ENCODE measurements at regions not wholly inside any gene's neighbourhood (a gene's known extent, or its start where the extent isn't known, plus 50 kb on each side); places are given as distances from the start of the nearest gene placed in this dataset.
"Not testable (repeated sequence)": the region's sequence is repeated elsewhere in the genome, so short reads cannot be mapped to it uniquely, and the experiment has no call there.

- no peaks in the 10 kb centered on the region for H3K4me1 ChIP-seq (ENCODE audit: insufficient read depth, poor library complexity, severe bottlenecking)
- H3K9me3 ChIP-seq (ENCODE audit: severe bottlenecking): no peaks in the 10 kb centered on the region
- H3K27me3 ChIP-seq (ENCODE audit: insufficient read depth, poor library complexity, severe bottlenecking): no peaks in the 10 kb centered on the region
- DNase-seq (ENCODE audit: low spot score) (no peak), ATAC-seq (ENCODE audit: low read depth) (no peak)
- no peak for TF ChIP-seq CTCF (IDR thresholded peaks at IDR 0.05; ENCODE audit: poor library complexity, severe bottlenecking)
- H3K4me3 ChIP-seq (ENCODE audit: severe bottlenecking): no peak overlapping the region
- no peaks in the 10 kb centered on the region for H3K36me3 ChIP-seq (ENCODE audit: low read depth)
- no peak overlapping the region for H3K27ac ChIP-seq (ENCODE audit: poor library complexity, severe bottlenecking)
Measured at GRCh38 chr15:95629503-95630168, 700.9 kb upstream of the NR2F2 start.

GRCh38 chr15:95630683-95631082, 699.8 kb upstream of the NR2F2 start:
- no peak overlapping the region for H3K27ac ChIP-seq (ENCODE audit: poor library complexity, severe bottlenecking)
- H3K4me3 ChIP-seq (ENCODE audit: severe bottlenecking): no peak overlapping the region

GRCh38 chr15:95635666-95636065, 694.8 kb upstream of the NR2F2 start:
- Histone ChIP-seq H3K4me3 (ENCODE audit: severe bottlenecking) (no peak overlapping the region), H3K27ac (ENCODE audit: poor library complexity, severe bottlenecking) (no peak overlapping the region), H3K9me3 (ENCODE audit: severe bottlenecking) (no peaks in the 10 kb centered on the region), H3K27me3 (ENCODE audit: insufficient read depth, poor library complexity, severe bottlenecking) (no peaks in the 10 kb centered on the region), H3K36me3 (ENCODE audit: low read depth) (no peaks in the 10 kb centered on the region), H3K4me1 (ENCODE audit: insufficient read depth, poor library complexity, severe bottlenecking) (no peaks in the 10 kb centered on the region)
- TF ChIP-seq CTCF (IDR thresholded peaks at IDR 0.05; ENCODE audit: poor library complexity, severe bottlenecking): no peak
- DNase-seq (ENCODE audit: low spot score) (no peak), ATAC-seq (ENCODE audit: low read depth) (no peak)

More at GRCh38 chr15:95630683-95631082, 699.8 kb upstream of the NR2F2 start:
- no peaks in the 10 kb centered on the region for H3K4me1 ChIP-seq (ENCODE audit: insufficient read depth, poor library complexity, severe bottlenecking)
- H3K36me3 ChIP-seq (ENCODE audit: low read depth): no peaks in the 10 kb centered on the region
- no peaks in the 10 kb centered on the region for H3K27me3 ChIP-seq (ENCODE audit: insufficient read depth, poor library complexity, severe bottlenecking)
- ATAC-seq (ENCODE audit: low read depth): no peak
- no peak for TF ChIP-seq CTCF (IDR thresholded peaks at IDR 0.05; ENCODE audit: poor library complexity, severe bottlenecking)
- no peaks in the 10 kb centered on the region for H3K9me3 ChIP-seq (ENCODE audit: severe bottlenecking)
- no peak for DNase-seq (ENCODE audit: low spot score)

- no peaks in the 10 kb centered on the region for H3K36me3 ChIP-seq (ENCODE audit: low read depth)
- no peaks in the 10 kb centered on the region for H3K4me1 ChIP-seq (ENCODE audit: insufficient read depth, poor library complexity, severe bottlenecking)
- no peak overlapping the region for H3K4me3 ChIP-seq (ENCODE audit: severe bottlenecking)
- H3K27me3 ChIP-seq (ENCODE audit: insufficient read depth, poor library complexity, severe bottlenecking): no peaks in the 10 kb centered on the region
- TF ChIP-seq CTCF (IDR thresholded peaks at IDR 0.05; ENCODE audit: poor library complexity, severe bottlenecking): no peak
- H3K9me3 ChIP-seq (ENCODE audit: severe bottlenecking): no peaks in the 10 kb centered on the region
- H3K27ac ChIP-seq (ENCODE audit: poor library complexity, severe bottlenecking): no peak overlapping the region
- no peak for DNase-seq (ENCODE audit: low spot score)
- ATAC-seq (ENCODE audit: low read depth): no peak
Measured at GRCh38 chr15:95636107-95636506, 694.4 kb upstream of the NR2F2 start.

- not testable (repeated sequence) for H3K4me3 ChIP-seq (ENCODE audit: severe bottlenecking); H3K9me3 ChIP-seq (ENCODE audit: severe bottlenecking); H3K4me1 ChIP-seq (ENCODE audit: insufficient read depth, poor library complexity, severe bottlenecking); DNase-seq (ENCODE audit: low spot score); ATAC-seq (ENCODE audit: low read depth); H3K36me3 ChIP-seq (ENCODE audit: low read depth); H3K27me3 ChIP-seq (ENCODE audit: insufficient read depth, poor library complexity, severe bottlenecking); H3K27ac ChIP-seq (ENCODE audit: poor library complexity, severe bottlenecking)
Measured at GRCh38 chr15:95637234-95637633, 693.3 kb upstream of the NR2F2 start.
